Spinal cord (tissue), 9 donors: ENCODE measurements at regions not wholly inside any gene's neighbourhood (a gene's known extent, or its start where the extent isn't known, plus 50 kb on each side); places are given as distances from the start of the nearest gene placed in this dataset.
A peak's percentile ranks its signal among the peaks of the same experiment; 100 is the strongest.

ENCODE experiments used
- DNase-seq, 6 donors: peaks; one replicate each; pipeline versions ENCODE4 v3.0.0 to v3.0.0-alpha.2; 2013 to 2015; ENCODE audit warnings: low spot score in 6 of 6, low read depth in 4 of 6
- H3K27ac ChIP-seq: one replicate; pipeline ENCODE4 v1.5.1; 2013; ENCODE audit warnings: low read depth, low read length, control low read depth
- H3K27me3 ChIP-seq: one replicate; pipeline ENCODE4 v1.6.1; 2013; ENCODE audit warnings: low read length; ENCODE audit not compliant: control insufficient read depth, insufficient read depth
- H3K36me3 ChIP-seq: one replicate; pipeline ENCODE4 v1.6.1; 2013; ENCODE audit warnings: low read length; ENCODE audit not compliant: control insufficient read depth, insufficient read depth
- H3K4me1 ChIP-seq: one replicate; pipeline ENCODE4 v1.6.1; 2013; ENCODE audit warnings: low read length; ENCODE audit not compliant: control insufficient read depth, insufficient read depth
- H3K4me3 ChIP-seq: one replicate; pipeline ENCODE4 v1.5.1; 2013; ENCODE audit warnings: low read depth, low read length, control low read depth
- H3K9me3 ChIP-seq: one replicate; pipeline ENCODE4 v1.6.1; 2013; ENCODE audit warnings: low read length; ENCODE audit not compliant: control insufficient read depth, insufficient read depth
- WGBS: methylation state at CpG from one replicate; pipeline ENCODE4 v1.1.5; 2013; ENCODE audit warnings: missing lambda C conversion rate; ENCODE audit not compliant: insufficient coverage; 5-methylcytosine and 5-hydroxymethylcytosine counted together
- donor health status: healthy.

- Histone ChIP-seq H3K36me3 (no peaks in the 10 kb centered on the region), H3K27me3 (no peaks in the 10 kb centered on the region), H3K9me3 (no peaks in the 10 kb centered on the region), H3K4me1 (no peaks in the 10 kb centered on the region), H3K27ac (no peak overlapping the region), H3K4me3 (no peak overlapping the region)
- 87% methylated on average over 12 of the region's 12 CpGs for WGBS
- DNase-seq: no peak
These were observed 65.3 kb downstream of the VCPKMT start for GRCh38 chr14:50051106-50051505.

DNA sequence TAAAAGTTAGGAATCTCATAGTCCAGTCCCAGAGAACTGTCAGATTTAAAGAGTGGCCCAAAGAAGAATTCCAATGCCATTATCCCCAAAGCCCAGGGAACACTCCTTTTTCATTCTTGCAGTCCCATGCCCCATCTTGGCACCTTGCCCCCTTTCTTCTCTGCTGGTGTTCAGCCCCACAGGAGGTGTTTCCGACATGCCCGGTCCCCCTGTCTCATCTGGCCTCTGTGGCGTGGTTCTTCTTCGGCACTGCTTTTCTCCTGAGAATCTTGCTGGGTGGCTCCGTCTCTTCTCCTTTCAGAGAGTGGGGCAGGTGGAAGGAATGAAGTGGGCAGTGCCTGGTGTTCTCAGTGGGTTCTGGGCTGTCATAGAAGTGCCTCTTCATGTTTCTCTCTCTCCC lies 64.7 kb downstream of the VCPKMT start:
- H3K36me3 ChIP-seq: no peaks in the 10 kb centered on the region
- H3K4me1 ChIP-seq: no peaks in the 10 kb centered on the region
- H3K4me3 ChIP-seq: no peak overlapping the region
- H3K27me3 ChIP-seq: no peaks in the 10 kb centered on the region
- DNase-seq: no peak
- no peak overlapping the region for H3K27ac ChIP-seq
- no peaks in the 10 kb centered on the region for H3K9me3 ChIP-seq
- no CpG with 5 or more reads among the region's 5 CpGs for WGBS

GRCh38 chr14:50052517-50052916 lies 63.9 kb downstream of the VCPKMT start:
- Histone ChIP-seq H3K4me3 (no peak overlapping the region), H3K36me3 (no peaks in the 10 kb centered on the region), H3K27ac (no peak overlapping the region), H3K4me1 (no peaks in the 10 kb centered on the region), H3K27me3 (no peaks in the 10 kb centered on the region), H3K9me3 (no peaks in the 10 kb centered on the region)
- DNase-seq: no peak
- WGBS: 91% methylated on average over 11 of the region's 11 CpGs

DNA sequence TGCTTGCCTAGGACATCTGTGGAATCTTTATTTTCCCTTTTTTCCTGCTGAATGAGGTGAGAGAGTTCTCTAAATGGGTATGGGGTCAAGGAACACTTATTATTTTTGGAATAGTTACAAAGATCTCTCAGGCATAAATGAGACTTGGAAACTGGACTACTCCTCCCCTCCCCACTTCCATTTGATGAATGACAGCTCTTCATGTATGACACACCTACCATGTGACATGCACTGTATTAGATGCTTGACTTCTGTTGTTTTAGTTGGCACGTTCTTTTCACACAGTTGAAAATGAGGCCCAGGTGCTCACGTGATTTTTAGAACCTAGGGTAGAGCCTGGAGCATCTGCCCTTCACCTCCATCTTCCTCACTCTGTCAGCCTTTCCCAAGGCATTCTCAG lies 62.4 kb downstream of the VCPKMT start:
- no peak overlapping the region for H3K4me3 ChIP-seq
- no peaks in the 10 kb centered on the region for H3K27me3 ChIP-seq
- no peaks in the 10 kb centered on the region for H3K9me3 ChIP-seq
- H3K36me3 ChIP-seq: no peaks in the 10 kb centered on the region
- 90% methylated on average over 2 of the region's 2 CpGs for WGBS
- H3K27ac ChIP-seq: no peak overlapping the region
- no peak for DNase-seq
- no peaks in the 10 kb centered on the region for H3K4me1 ChIP-seq

GRCh38 chr14:50055461-50056228 lies 60.7 kb downstream of the VCPKMT start:
- Histone ChIP-seq H3K27me3 (no peaks in the 10 kb centered on the region), H3K36me3 (no peaks in the 10 kb centered on the region), H3K9me3 (no peaks in the 10 kb centered on the region), H3K27ac (no peak overlapping the region), H3K4me3 (no peak overlapping the region), H3K4me1 (peaks cover 8% of the 10 kb centered on the region)
- 76% methylated on average over 14 of the region's 14 CpGs for WGBS
- peak in 2 of 6 donors; percentile 6 to 67 for DNase-seq

GRCh38 chr14:50056435-50056834 lies 59.9 kb downstream of the VCPKMT start:
- Histone ChIP-seq H3K9me3 (no peaks in the 10 kb centered on the region), H3K4me1 (peaks cover 16% of the 10 kb centered on the region)
- 82% methylated on average over 15 of the region's 16 CpGs for WGBS

DNA sequence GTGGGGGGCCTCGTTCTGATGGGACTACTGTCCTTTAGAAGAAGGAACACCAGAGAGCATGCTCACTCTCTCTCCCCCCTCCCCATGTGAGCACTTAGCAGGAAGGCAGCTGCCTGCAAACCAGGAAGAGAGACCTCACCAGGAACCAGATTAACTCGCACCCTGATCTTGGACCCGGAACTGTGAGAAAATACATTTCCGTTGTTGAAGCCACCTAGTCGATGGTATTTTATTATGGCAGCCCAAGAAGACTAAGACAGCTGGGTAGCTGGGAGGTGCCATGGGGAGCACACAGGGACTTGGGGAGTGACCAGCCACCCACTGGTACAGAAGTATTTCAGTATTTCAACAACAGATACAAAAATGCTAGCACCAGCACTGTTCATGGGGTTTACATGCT lies 59.0 kb downstream of the VCPKMT start:
- no peaks in the 10 kb centered on the region for H3K27me3 ChIP-seq
- peaks cover 24% of the 10 kb centered on the region for H3K4me1 ChIP-seq
- no peak for DNase-seq
- H3K27ac ChIP-seq: no peak overlapping the region
- no peaks in the 10 kb centered on the region for H3K9me3 ChIP-seq
- H3K4me3 ChIP-seq: no peak overlapping the region
- H3K36me3 ChIP-seq: no peaks in the 10 kb centered on the region
- 92% methylated on average over 4 of the region's 5 CpGs for WGBS

More at GRCh38 chr14:50056435-50056834, 59.9 kb downstream of the VCPKMT start:
- no peaks in the 10 kb centered on the region for H3K36me3 ChIP-seq
- H3K4me3 ChIP-seq: no peak overlapping the region
- no peak for DNase-seq
- no peak overlapping the region for H3K27ac ChIP-seq
- no peaks in the 10 kb centered on the region for H3K27me3 ChIP-seq

- no peak for DNase-seq
- H3K27me3 ChIP-seq: no peaks in the 10 kb centered on the region
These were observed 58.3 kb downstream of the VCPKMT start for GRCh38 chr14:50058113-50058512.

More at GRCh38 chr14:50058113-50058512, 58.3 kb downstream of the VCPKMT start:
- Histone ChIP-seq H3K9me3 (no peaks in the 10 kb centered on the region), H3K4me1 (peaks cover 26% of the 10 kb centered on the region), H3K27ac (no peak overlapping the region), H3K4me3 (no peak overlapping the region), H3K36me3 (no peaks in the 10 kb centered on the region)
- WGBS: 100% methylated on average over 1 of the region's 1 CpG
